Astrocyte of the spinal cord (primary cell): ENCODE measurements at regions not wholly inside any gene's neighbourhood (a gene's known extent, or its start where the extent isn't known, plus 50 kb on each side); places are given as distances from the start of the nearest gene placed in this dataset.

Experiments
- DNase-seq: peaks from one replicate; pipeline ENCODE4 v3.0.0; 2011; ENCODE audit warnings: low read depth, low spot score
- H3K4me3 ChIP-seq: 2 replicates; pipeline ENCODE4 v1.5.1; 2011; ENCODE audit warnings: low read depth, mild to moderate bottlenecking, low read length, moderate library complexity
- in situ Hi-C: cut with HindIII; loops from 2 replicates; pipeline ENCODE4 v1.10.0; 2017; ENCODE audit warnings: low sequenced_read_pairs
- TF ChIP-seq, protein P1 (sequence below): IDR thresholded peaks from 2 replicates; pipeline ENCODE4 v1.5.1; 2012; ENCODE audit warnings: low read depth, mild to moderate bottlenecking, low read length, inconsistent platforms

- no peak for DNase-seq
- in situ Hi-C loops: no loop called here
- no peak overlapping the region for H3K4me3 ChIP-seq
- TF ChIP-seq, protein P1, sequence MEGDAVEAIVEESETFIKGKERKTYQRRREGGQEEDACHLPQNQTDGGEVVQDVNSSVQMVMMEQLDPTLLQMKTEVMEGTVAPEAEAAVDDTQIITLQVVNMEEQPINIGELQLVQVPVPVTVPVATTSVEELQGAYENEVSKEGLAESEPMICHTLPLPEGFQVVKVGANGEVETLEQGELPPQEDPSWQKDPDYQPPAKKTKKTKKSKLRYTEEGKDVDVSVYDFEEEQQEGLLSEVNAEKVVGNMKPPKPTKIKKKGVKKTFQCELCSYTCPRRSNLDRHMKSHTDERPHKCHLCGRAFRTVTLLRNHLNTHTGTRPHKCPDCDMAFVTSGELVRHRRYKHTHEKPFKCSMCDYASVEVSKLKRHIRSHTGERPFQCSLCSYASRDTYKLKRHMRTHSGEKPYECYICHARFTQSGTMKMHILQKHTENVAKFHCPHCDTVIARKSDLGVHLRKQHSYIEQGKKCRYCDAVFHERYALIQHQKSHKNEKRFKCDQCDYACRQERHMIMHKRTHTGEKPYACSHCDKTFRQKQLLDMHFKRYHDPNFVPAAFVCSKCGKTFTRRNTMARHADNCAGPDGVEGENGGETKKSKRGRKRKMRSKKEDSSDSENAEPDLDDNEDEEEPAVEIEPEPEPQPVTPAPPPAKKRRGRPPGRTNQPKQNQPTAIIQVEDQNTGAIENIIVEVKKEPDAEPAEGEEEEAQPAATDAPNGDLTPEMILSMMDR: no peak
Observed at GRCh38 chr7:47670729-47671128, 88.8 kb upstream of the TNS3 start.

GRCh38 chr7:47669901-47670384, 88.0 kb upstream of the TNS3 start:
- in situ Hi-C loops: no loop called here
- TF ChIP-seq, protein P1: no peak
- H3K4me3 ChIP-seq: no peak overlapping the region
- DNase-seq: no peak

- TF ChIP-seq, protein P1: peak; percentile 24
- in situ Hi-C loops: no loop called here
- H3K4me3 ChIP-seq: no peak overlapping the region
- peak; percentile 93 for DNase-seq
Observed at GRCh38 chr7:47669178-47669891, 87.4 kb upstream of the TNS3 start.

DNA sequence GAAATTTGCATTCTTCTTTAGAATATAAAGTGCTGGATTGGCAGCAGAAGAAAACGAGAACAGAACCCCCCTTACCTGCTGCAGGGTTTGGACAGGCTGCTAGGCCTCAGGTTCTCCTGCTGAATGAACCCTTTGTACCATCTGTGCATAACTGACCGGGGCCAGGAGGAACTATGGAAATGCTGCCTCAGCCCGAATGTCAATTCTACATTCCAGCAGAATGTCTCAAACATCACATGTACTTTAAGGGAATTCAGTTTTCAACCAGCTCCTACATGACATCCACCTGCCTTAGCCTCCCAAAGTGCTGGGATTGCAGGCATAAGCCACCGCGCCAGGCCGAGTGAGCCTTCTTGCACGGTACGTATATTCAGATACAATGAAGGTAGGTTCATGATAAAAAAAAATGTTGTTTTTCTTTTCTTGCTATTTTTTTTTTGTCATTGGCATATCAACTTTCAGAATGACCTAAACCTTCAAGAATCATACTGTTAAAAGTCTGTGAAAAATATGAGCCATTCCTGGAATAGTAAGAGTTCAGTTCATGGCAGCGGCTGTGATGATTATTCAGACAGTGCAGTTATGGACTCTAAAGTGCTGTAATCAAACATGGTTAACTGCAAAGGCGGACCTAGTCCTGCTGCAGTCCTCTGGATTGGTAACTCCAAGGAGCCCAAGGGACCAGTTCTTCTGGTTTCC, 84.4 kb upstream of the TNS3 start:
- peak; percentile 56 for DNase-seq
- TF ChIP-seq, protein P1: no peak
- in situ Hi-C loops: no loop called here
- H3K4me3 ChIP-seq: no peak overlapping the region

GRCh38 chr7:47664650-47665195, 82.8 kb upstream of the TNS3 start:
- DNase-seq: no peak
- TF ChIP-seq, protein P1: no peak
- in situ Hi-C loops: no loop called here
- no peak overlapping the region for H3K4me3 ChIP-seq

DNA sequence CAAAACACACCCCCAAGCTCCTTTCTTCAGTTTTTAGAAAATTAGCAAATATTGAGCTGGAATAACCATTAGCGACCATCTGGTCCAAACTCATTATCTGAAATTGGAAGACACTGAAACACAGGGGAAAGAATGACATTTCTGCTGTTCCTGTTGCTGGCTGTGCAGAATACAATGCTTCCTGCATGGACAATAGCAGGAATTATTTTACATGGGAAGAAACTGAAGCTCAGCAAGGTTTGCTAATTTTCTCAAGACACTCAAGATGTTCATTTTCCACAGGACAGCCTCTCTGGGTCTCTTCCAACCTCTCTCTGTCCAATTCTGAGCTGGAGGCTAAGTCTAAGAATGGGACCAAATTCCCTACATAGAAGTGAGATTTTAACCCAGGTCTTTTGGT, 81.9 kb upstream of the TNS3 start:
- no peak overlapping the region for H3K4me3 ChIP-seq
- TF ChIP-seq, protein P1: no peak
- in situ Hi-C loops: no loop called here
- DNase-seq: no peak
